CD4-positive, alpha-beta T cell (primary cell): ENCODE measurements at regions not wholly inside any gene's neighbourhood (a gene's known extent, or its start where the extent isn't known, plus 50 kb on each side); places are given as distances from the start of the nearest gene placed in this dataset.
"Not testable (repeated sequence)": the region's sequence is repeated elsewhere in the genome, so short reads cannot be mapped to it uniquely, and the experiment has no call there.

Experiments
- ATAC-seq: fragments of 200-7000 bp; cut with Tn5 transposase; one replicate; pipeline ENCODE4 v1.10.0; 2022; ENCODE audit warnings: mild to moderate bottlenecking; ENCODE audit not compliant: poor library complexity
- CTCF ChIA-PET: fragments of 350-600 bp; sonication (Branson Sonifier 250); formaldehyde crosslinking; loops from one replicate; lab custom pipeline; 2021; ENCODE audit warnings: antibody characterized with exemption, inconsistent platforms; lab: Charles Lee
- POLR2A ChIA-PET: fragments of 350-600 bp; sonication (Branson Sonifier 250); formaldehyde crosslinking; loops from one replicate; lab custom pipeline; 2021; ENCODE audit warnings: antibody characterized with exemption, inconsistent platforms; lab: Charles Lee
- DNase-seq, 14 experiments: peaks; one replicate each; pipeline ENCODE4 v3.0.0-alpha.2; 2013 to 2020; ENCODE audit warnings: mixed read lengths in 2 of 14
- H3K27ac ChIP-seq, 2 donors: one replicate each; pipeline versions ENCODE4 v1.5.1 to v1.7.0; 2013; ENCODE audit warnings: low read length in 2 of 2, low read depth in 1 of 2, mild to moderate bottlenecking in 1 of 2
- H3K27me3 ChIP-seq, 2 experiments: 1 replicate in 1 of 2; 2 replicates in 1 of 2; pipeline versions ENCODE4 v1.6.1 to v1.7.0; 2013; ENCODE audit warnings: low read length in 2 of 2, control low read depth in 1 of 2, mild to moderate bottlenecking in 1 of 2, moderate library complexity in 1 of 2; ENCODE audit not compliant: insufficient read depth in 2 of 2, control insufficient read depth in 1 of 2
- H3K36me3 ChIP-seq: one replicate; pipeline ENCODE4 v1.6.1; 2013; ENCODE audit warnings: low read length, control low read depth; ENCODE audit not compliant: insufficient read depth
- H3K4me1 ChIP-seq: one replicate; pipeline ENCODE4 v1.6.1; 2013; ENCODE audit warnings: low read length, control low read depth; ENCODE audit not compliant: insufficient read depth
- H3K4me3 ChIP-seq: one replicate; pipeline ENCODE4 v1.5.1; 2013; ENCODE audit warnings: mild to moderate bottlenecking, low read length, moderate library complexity
- H3K9me3 ChIP-seq, 2 experiments: 1 replicate in 1 of 2; 2 replicates in 1 of 2; pipeline versions ENCODE4 v1.6.1 to v1.7.0; 2013; ENCODE audit warnings: low read length in 2 of 2, mild to moderate bottlenecking in 2 of 2, control low read depth in 1 of 2, moderate library complexity in 1 of 2; ENCODE audit not compliant: control insufficient read depth in 1 of 2, insufficient read depth in 1 of 2
- H3K27ac Mint-ChIP-seq: one replicate; pipeline ENCODE4 v1.8.0; 2020; ENCODE audit warnings: mixed read lengths
- H3K27me3 Mint-ChIP-seq: one replicate; pipeline ENCODE4 v1.8.0; 2021; ENCODE audit warnings: mixed read lengths
- H3K36me3 Mint-ChIP-seq: one replicate; pipeline ENCODE4 v1.8.0; 2021; ENCODE audit warnings: low read depth, mixed read lengths
- H3K4me1 Mint-ChIP-seq: one replicate; pipeline ENCODE4 v1.8.0; 2021; ENCODE audit warnings: low read depth, mixed read lengths
- H3K4me3 Mint-ChIP-seq: one replicate; pipeline ENCODE4 v1.8.0; 2020; ENCODE audit warnings: mild to moderate bottlenecking, mixed read lengths
- H3K9me3 Mint-ChIP-seq: one replicate; pipeline ENCODE4 v1.8.0; 2020; ENCODE audit warnings: mixed read lengths
- CTCF ChIP-seq: fragments of 200-600 bp; IDR thresholded peaks from one replicate; pipeline ENCODE4 v1.8.0; 2022; ENCODE audit warnings: antibody characterized with exemption, mild to moderate bottlenecking
- intact Hi-C, 2 experiments: fragments of 100-400 bp; cut with DNase I in 1 of 2; cut with micrococcal nuclease in 1 of 2; formaldehyde crosslinking; loops; one replicate each; pipeline versions ENCODE4 v1.15.1 to v1.9.0; 2023 to 2025; cut with DNase I, micrococcal nuclease

GRCh38 chr18:66872277-66872676, 268.4 kb upstream of the CDH19 start:
- POLR2A ChIA-PET = no interaction called here
- Histone ChIP-seq H3K4me3 (no peak overlapping the region), H3K4me1 (no peaks in the 10 kb centered on the region), H3K27ac (no peak overlapping the region), H3K36me3 (no peaks in the 10 kb centered on the region), H3K9me3 (no peaks in the 10 kb centered on the region), H3K27me3 (no peaks in the 10 kb centered on the region)
- intact Hi-C loops = no loop called here
- no peak for DNase-seq
- no peaks in the 10 kb centered on the region for H3K36me3 Mint-ChIP-seq
- ATAC-seq = no peak
- H3K4me1 Mint-ChIP-seq = no peaks in the 10 kb centered on the region
- H3K27ac Mint-ChIP-seq = no peak overlapping the region
- no peak overlapping the region for H3K4me3 Mint-ChIP-seq
- CTCF ChIA-PET = no interaction called here
- no peaks in the 10 kb centered on the region for H3K27me3 Mint-ChIP-seq
- H3K9me3 Mint-ChIP-seq = no peaks in the 10 kb centered on the region
- no peak for TF ChIP-seq CTCF

GRCh38 chr18:66867653-66868052, 263.8 kb upstream of the CDH19 start:
- DNase-seq (no peak), ATAC-seq (no peak)
- Histone ChIP-seq H3K27ac (no peak overlapping the region), H3K27me3 (no peaks in the 10 kb centered on the region), H3K4me3 (no peak overlapping the region), H3K4me1 (no peaks in the 10 kb centered on the region), H3K9me3 (peaks cover 0 to 6% of the 10 kb centered on the region in 2 experiments), H3K36me3 (no peaks in the 10 kb centered on the region)
- Mint-ChIP-seq H3K4me3 (no peak overlapping the region), H3K4me1 (no peaks in the 10 kb centered on the region), H3K9me3 (no peaks in the 10 kb centered on the region), H3K27me3 (no peaks in the 10 kb centered on the region), H3K27ac (no peak overlapping the region), H3K36me3 (no peaks in the 10 kb centered on the region)
- ChIA-PET POLR2A (no interaction called here), CTCF (no interaction called here)
- TF ChIP-seq CTCF = no peak
- intact Hi-C loops = no loop called here

GRCh38 chr18:66866427-66866940, 262.6 kb upstream of the CDH19 start:
- H3K4me3 ChIP-seq, H3K27me3 Mint-ChIP-seq, H3K27ac ChIP-seq, H3K4me1 ChIP-seq, H3K36me3 Mint-ChIP-seq, H3K9me3 ChIP-seq, H3K27ac Mint-ChIP-seq, ATAC-seq, CTCF ChIA-PET, POLR2A ChIA-PET, H3K36me3 ChIP-seq, H3K9me3 Mint-ChIP-seq, H3K27me3 ChIP-seq, H3K4me3 Mint-ChIP-seq, H3K4me1 Mint-ChIP-seq, intact Hi-C loops: not testable (repeated sequence)
- DNase-seq = peak in 1 of 14 experiments; percentile 2

- peaks cover 3% of the 10 kb centered on the region for H3K9me3 Mint-ChIP-seq
- no peaks in the 10 kb centered on the region for H3K36me3 Mint-ChIP-seq
- DNase-seq = no peak
- TF ChIP-seq CTCF = no peak
- Histone ChIP-seq H3K27me3 (no peaks in the 10 kb centered on the region), H3K27ac (no peak overlapping the region), H3K4me1 (no peaks in the 10 kb centered on the region), H3K4me3 (no peak overlapping the region), H3K36me3 (no peaks in the 10 kb centered on the region), H3K9me3 (peaks cover 0 to 6% of the 10 kb centered on the region in 2 experiments)
- intact Hi-C loops = no loop called here
- no peak for ATAC-seq
- ChIA-PET POLR2A (no interaction called here), CTCF (no interaction called here)
- H3K4me3 Mint-ChIP-seq = no peak overlapping the region
- no peak overlapping the region for H3K27ac Mint-ChIP-seq
- H3K4me1 Mint-ChIP-seq = no peaks in the 10 kb centered on the region
- H3K27me3 Mint-ChIP-seq = no peaks in the 10 kb centered on the region
Measured at GRCh38 chr18:66838340-66838987, 234.6 kb upstream of the CDH19 start.
